HG03064 (cell line): ENCODE measurements at regions not wholly inside any gene's neighbourhood (a gene's known extent, or its start where the extent isn't known, plus 50 kb on each side); places are given as distances from the start of the nearest gene placed in this dataset.

Experiments used
- ATAC-seq: cut with Tn5 transposase; IDR thresholded peaks from one replicate; pipeline ENCODE4 v1.9.1; 2021; ENCODE audit warnings: low read depth; ENCODE audit not compliant: unreplicated experiment

- no peak for ATAC-seq
These were observed 249.4 kb upstream of the CTAGE1 start for GRCh38 chr18:22667156-22667555.

- no peak for ATAC-seq
These were observed 250.1 kb upstream of the CTAGE1 start for GRCh38 chr18:22667616-22668422.

DNA sequence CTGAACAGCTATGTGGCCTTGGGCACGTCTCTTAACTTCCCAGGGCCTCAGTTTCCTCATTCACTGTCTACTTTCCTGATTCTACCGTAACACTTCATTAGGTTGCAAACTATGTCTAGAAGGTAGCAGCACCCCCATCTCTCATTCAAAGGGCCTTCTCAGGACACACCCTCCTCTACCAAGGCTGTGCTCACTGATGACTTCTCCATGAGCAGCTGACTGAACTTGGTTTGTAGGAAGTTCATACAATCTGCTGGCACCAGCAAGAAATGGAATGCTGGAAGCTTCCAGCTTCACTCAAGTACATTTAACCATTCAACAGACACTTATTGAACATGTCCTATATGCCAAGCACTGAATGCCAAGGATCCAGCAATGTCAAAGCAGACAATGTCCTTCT lies 250.8 kb upstream of the CTAGE1 start:
- no peak for ATAC-seq

GRCh38 chr18:22670914-22671313 lies 253.2 kb upstream of the CTAGE1 start:
- no peak for ATAC-seq

- ATAC-seq: no peak
These were observed 255.6 kb upstream of the CTAGE1 start for GRCh38 chr18:22673182-22673862.

DNA sequence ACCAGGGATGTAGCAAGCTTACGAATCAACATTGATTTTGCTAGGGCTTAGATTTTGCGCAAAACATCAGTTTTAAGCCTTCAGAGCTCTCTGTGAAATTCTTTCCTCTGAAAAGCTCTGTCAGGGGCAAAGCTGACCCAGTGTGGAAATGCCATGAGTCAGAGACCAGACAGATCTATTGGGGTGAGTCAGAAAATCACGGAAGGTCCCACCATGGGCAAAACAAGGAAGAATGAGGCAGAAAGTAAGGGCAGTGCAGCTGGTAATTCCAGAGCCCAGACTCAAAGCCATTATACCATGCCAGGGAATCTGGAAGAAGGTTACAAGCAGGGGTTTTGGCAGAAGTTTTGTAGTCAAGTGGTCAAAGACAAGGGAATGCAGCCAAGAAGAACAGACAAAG lies 256.6 kb upstream of the CTAGE1 start:
- no peak for ATAC-seq

DNA sequence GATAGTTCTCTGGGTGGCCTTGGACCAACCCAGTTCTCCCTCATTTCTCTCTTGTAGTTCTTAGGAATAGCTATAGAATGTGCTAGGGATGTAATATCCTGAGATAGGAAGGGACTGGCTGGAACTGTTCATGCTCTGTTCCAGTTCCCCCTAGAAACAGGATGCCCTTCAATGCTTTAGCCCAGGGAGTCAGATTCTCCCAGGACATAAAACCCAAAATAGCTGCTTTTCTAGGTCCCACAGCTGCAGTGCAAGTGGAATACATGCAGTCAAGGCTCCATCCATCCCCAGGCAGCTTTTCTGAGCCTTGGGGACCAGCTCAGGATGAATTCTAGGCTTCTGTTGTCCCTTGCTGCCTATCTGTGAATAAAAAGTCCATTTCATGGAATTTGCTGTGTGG lies 257.3 kb upstream of the CTAGE1 start:
- ATAC-seq: no peak

- ATAC-seq: no peak
These were observed 256.7 kb upstream of the RBBP8 start for GRCh38 chr18:22676423-22676822.

GRCh38 chr18:22678486-22678885 lies 254.6 kb upstream of the RBBP8 start:
- ATAC-seq: no peak

DNA sequence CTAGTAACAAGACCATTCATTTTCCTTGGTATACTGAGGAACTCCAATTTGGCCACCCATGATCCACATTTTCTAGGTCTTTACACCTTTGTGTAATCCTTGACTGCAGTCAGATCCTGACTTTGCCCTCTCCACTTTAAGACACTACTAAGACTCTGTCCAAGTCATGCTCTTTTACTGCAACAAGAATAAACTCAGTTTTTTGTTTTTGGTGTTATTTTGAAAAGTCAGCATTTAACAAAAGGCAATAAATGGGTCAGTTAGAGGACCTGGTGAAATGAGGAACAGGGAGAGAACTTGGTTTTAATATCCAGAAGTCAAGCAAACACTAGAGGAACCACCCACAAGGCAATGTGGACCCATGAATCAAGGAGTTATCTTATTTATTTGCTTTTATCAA lies 252.2 kb upstream of the RBBP8 start:
- ATAC-seq: no peak

DNA sequence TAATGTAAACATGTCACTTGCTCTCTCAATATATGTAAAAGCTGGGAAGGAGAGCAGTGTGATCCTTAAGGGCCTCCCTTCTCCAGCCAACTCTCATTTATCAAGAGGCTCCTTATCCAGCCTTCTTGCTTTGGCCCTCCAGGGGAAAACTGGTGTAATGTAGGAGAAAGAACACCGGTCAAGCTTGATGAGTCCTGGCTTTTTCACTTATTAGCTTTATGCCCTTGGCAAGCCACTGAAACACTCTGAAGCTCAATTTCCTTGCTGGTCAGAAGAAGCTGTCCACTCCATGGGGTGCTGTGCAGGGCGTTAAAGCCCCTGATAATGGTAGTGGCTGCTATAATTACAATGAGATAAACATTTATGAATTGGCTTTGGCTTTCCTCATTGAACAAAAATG lies 251.2 kb upstream of the RBBP8 start:
- no peak for ATAC-seq

DNA sequence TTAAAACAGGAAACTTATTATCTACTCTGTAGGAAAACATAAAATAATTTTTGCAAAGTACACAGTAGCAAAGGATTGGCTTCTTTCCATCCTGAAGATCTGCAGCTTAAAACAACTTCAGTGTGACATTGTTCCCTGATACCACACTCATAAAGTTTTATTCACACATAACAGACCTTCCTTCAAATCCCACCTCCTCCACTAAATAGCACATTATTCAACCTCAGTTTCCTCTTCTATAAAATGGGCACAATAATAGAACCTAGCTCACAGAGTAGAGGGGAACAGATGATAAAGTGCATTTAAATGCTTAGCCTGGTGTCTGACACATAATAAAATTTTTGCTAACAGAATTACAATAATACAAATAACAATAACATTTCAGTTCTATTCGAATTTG lies 250.4 kb upstream of the RBBP8 start:
- ATAC-seq: no peak

- no peak for ATAC-seq
These were observed 249.9 kb upstream of the RBBP8 start for GRCh38 chr18:22683196-22683676.

- no peak for ATAC-seq
These were observed 249.3 kb upstream of the RBBP8 start for GRCh38 chr18:22683786-22684185.

DNA sequence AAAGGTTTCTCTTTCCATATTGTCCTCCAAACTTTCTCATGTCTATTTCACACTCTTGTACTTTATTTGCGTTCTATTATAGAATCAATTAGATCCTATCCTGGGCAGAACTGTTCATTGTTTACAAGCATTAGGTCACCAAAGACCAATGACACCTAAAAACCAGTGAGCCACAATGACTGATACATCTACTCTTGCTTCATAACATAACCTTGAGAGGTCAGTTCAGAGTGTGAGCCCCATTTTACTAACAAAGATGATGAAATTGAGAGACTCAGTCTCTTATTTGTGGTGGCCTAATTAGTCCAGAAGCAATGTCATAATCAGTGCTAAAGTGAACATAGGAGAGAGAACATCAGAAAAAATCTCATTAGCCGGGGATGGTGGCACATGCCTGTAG lies 248.9 kb upstream of the RBBP8 start:
- ATAC-seq: no peak

GRCh38 chr18:22685788-22686187 lies 247.3 kb upstream of the RBBP8 start:
- ATAC-seq: no peak

DNA sequence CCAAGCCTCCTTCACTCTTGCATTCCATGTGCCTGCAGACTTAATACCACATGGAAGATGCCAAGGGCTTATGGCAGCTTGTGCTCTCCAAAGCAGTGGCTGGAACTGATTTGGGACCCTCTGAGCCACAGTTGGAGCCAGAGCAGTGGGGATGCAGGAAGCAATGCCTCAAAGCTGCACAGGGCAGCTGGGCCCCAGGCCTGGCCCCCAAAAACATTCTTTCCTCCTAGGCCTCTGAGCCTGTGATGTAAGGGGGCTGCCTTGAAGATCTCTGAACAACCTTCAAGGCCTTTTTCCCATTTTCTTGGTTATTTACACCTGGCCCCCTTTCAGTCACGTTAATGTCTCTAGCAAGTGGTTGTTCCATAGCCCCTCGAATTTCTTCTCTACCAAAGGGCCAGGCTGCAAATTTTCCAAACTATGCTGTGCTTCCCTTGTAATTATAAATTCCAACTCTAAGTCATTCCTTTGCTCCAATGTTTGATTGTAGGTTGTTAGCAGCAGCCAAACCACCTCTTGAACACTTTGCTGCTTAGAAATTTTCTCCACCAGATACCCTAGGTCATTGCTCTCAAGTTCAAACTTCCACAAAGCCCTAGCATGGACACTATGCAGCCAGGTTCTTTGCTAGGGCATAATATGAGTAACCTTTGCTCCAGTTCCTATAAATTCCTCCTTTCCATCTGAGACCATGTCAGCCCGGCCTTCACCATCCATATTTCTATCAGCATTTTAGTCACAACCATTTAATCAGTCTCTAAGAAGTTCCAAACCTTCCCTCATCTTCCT lies 245.0 kb upstream of the RBBP8 start:
- no peak for ATAC-seq

DNA sequence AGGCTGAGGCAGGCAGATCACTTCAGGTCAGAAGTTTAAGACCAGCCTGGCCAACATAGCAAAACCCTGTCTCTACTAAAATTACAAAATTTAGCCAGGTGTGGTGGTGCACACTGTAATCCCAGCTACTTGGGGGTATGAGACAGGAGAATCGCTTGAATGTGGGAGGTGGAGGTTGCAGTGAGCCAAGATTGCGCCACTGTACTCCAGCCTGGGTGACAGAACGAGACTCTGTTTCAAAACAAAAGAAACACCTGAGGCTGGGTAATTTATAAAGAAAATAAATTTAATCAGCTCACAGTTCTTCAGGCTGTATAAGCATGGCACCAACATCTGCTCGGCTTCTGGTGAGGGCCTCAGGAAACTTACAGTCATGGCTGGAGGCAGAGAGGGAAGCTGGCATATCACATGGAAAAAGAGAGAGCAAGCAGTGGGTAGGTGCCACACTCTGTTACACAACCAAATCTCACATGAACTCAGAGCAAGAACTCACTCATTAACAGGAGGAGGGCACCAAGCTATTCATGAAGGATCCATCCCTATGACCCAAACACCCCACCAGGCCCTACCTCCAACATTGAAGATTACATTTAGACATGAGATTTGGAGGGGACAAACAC lies 244.1 kb upstream of the RBBP8 start:
- ATAC-seq: no peak

DNA sequence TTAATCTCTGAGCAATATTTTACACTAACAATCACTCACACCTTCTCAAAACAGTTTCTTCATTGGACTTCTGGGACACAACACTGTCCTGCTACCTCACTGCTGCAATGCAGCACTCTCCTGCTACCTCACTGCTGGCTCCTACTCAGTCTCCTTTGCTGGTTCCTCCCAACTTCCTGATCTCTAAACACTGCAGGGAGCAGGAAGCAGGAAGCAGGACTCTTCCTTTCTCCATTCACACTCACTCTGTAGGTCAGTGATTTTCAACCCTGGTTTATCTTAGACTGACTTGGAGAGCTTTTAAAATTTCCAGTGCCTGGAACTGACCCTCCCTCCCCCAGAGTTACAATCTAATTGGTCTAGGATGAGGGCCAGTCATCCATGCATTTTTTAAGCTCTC lies 243.4 kb upstream of the RBBP8 start:
- ATAC-seq: no peak

GRCh38 chr18:22690556-22690955 lies 242.6 kb upstream of the RBBP8 start:
- ATAC-seq: no peak
